ENCODE measurements at regions not wholly inside any gene's neighbourhood (a gene's known extent, or its start where the extent isn't known, plus 50 kb on each side); places are given as distances from the start of the nearest gene placed in this dataset.

- Histone ChIP-seq H3K9me3 (ENCODE audit: control insufficient read depth in 4 of 4, low read length in 3 of 4) (no peaks in the 10 kb centered on the region), H3K4me1 (ENCODE audit: control insufficient read depth in 4 of 4, insufficient read depth in 4 of 4, low read length in 3 of 4) (peaks cover 0 to 2% (median 1%) of the 10 kb centered on the region in 4 donors), H3K36me3 (ENCODE audit: control insufficient read depth in 4 of 4, insufficient read depth in 3 of 4, low read depth in 1 of 4, low read length in 3 of 4) (no peaks in the 10 kb centered on the region), H3K27me3 (ENCODE audit: control insufficient read depth in 4 of 4, insufficient read depth in 4 of 4, low read length in 3 of 4) (no peaks in the 10 kb centered on the region), H3K4me3 (ENCODE audit: low read depth in 1 of 3, low read length in 3 of 3) (no peak overlapping the region), H3K9ac (ENCODE audit: low read depth in 1 of 2, low read length in 2 of 2) (no peak overlapping the region), H3K27ac (ENCODE audit: low read depth in 1 of 2, low read length in 2 of 2) (no peak overlapping the region)
- TF ChIP-seq JUND (IDR thresholded peaks at IDR 0.05), result no peak
- TF ChIP-seq HNF4A (conservative IDR thresholded peaks at IDR 0.05), result no peak
- DNase-seq (ENCODE audit: low spot score), result no peak
Observed at GRCh38 chr7:110564246-110564645, 526.7 kb upstream of the LRRN3 start.

- H3K27me3 ChIP-seq (ENCODE audit: control insufficient read depth in 4 of 4, insufficient read depth in 4 of 4, low read length in 3 of 4), result no peaks in the 10 kb centered on the region
- H3K27ac ChIP-seq (ENCODE audit: low read depth in 1 of 2, low read length in 2 of 2), result no peak overlapping the region
- no peaks in the 10 kb centered on the region for H3K9me3 ChIP-seq (ENCODE audit: control insufficient read depth in 4 of 4, low read length in 3 of 4)
- no peaks in the 10 kb centered on the region for H3K36me3 ChIP-seq (ENCODE audit: control insufficient read depth in 4 of 4, insufficient read depth in 3 of 4, low read depth in 1 of 4, low read length in 3 of 4)
- no peak overlapping the region for H3K9ac ChIP-seq (ENCODE audit: low read depth in 1 of 2, low read length in 2 of 2)
- peak; percentile 28 for TF ChIP-seq FOXA2 (IDR thresholded peaks at IDR 0.05)
- TF ChIP-seq CTCF (IDR thresholded peaks at IDR 0.05; ENCODE audit: low read depth, low read length, missing input control), result no peak
- no peak for DNase-seq (ENCODE audit: low spot score)
- no peak overlapping the region for H3K4me3 ChIP-seq (ENCODE audit: low read depth in 1 of 3, low read length in 3 of 3)
- 51% methylated on average over 3 of the region's 3 CpGs for WGBS
- H3K4me1 ChIP-seq (ENCODE audit: control insufficient read depth in 4 of 4, insufficient read depth in 4 of 4, low read length in 3 of 4), result peaks cover 0 to 2% (median 1%) of the 10 kb centered on the region in 4 donors
Observed at GRCh38 chr7:110568388-110568787, 522.5 kb upstream of the LRRN3 start.

GRCh38 chr7:110568932-110569331 is 522.0 kb upstream of the LRRN3 start:
- TF ChIP-seq JUND (IDR thresholded peaks at IDR 0.05) (no peak), EGR1 (IDR thresholded peaks at IDR 0.05; ENCODE audit: low read depth in 2 of 2) (no peak), REST (IDR thresholded peaks at IDR 0.05) (no peak), CTCF (IDR thresholded peaks at IDR 0.05; ENCODE audit: low read depth, low read length, missing input control) (no peak), HNF4G (IDR thresholded peaks at IDR 0.05) (no peak), FOXA1 (IDR thresholded peaks at IDR 0.05) (no peak), NR2F2 (IDR thresholded peaks at IDR 0.05) (no peak)
- Histone ChIP-seq H3K4me1 (ENCODE audit: control insufficient read depth in 4 of 4, insufficient read depth in 4 of 4, low read length in 3 of 4) (peaks cover 0 to 2% (median 1%) of the 10 kb centered on the region in 4 donors), H3K9me3 (ENCODE audit: control insufficient read depth in 4 of 4, low read length in 3 of 4) (no peaks in the 10 kb centered on the region), H3K36me3 (ENCODE audit: control insufficient read depth in 4 of 4, insufficient read depth in 3 of 4, low read depth in 1 of 4, low read length in 3 of 4) (no peaks in the 10 kb centered on the region), H3K27ac (ENCODE audit: low read depth in 1 of 2, low read length in 2 of 2) (no peak overlapping the region), H3K9ac (ENCODE audit: low read depth in 1 of 2, low read length in 2 of 2) (no peak overlapping the region), H3K27me3 (ENCODE audit: control insufficient read depth in 4 of 4, insufficient read depth in 4 of 4, low read length in 3 of 4) (no peaks in the 10 kb centered on the region), H3K4me3 (ENCODE audit: low read depth in 1 of 3, low read length in 3 of 3) (no peak overlapping the region)
- 85% methylated on average over 6 of the region's 6 CpGs for WGBS
- DNase-seq (ENCODE audit: low spot score), result no peak

Data from liver (tissue), 8 donors.